ENCODE measurements at regions not wholly inside any gene's neighbourhood (a gene's known extent, or its start where the extent isn't known, plus 50 kb on each side); places are given as distances from the start of the nearest gene placed in this dataset.

DNA sequence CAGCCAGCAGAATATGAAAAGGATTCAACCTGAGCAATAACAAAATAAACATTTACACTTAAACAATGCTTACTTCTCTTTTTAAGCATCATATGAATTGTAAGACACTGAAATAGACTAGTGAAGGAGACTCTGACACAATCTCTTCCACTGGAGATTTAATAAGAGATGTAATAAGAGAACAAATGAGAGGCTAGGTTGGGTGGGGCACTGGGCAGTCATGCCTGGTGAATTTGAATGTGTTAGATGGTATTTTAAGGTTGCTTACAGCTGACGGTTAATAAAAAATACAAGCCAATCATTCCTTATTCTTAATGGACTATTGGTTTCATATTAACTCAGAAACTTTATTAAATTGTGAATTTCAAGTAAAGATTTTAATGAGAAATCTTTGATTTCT is 105.9 kb upstream of the TARS1 start:
- Histone ChIP-seq H3K9ac (ENCODE audit: low read length) (no peak overlapping the region), H4K20me1 (ENCODE audit: insufficient read depth, low read length) (no peaks in the 10 kb centered on the region)
- TF ChIP-seq, protein P1, sequence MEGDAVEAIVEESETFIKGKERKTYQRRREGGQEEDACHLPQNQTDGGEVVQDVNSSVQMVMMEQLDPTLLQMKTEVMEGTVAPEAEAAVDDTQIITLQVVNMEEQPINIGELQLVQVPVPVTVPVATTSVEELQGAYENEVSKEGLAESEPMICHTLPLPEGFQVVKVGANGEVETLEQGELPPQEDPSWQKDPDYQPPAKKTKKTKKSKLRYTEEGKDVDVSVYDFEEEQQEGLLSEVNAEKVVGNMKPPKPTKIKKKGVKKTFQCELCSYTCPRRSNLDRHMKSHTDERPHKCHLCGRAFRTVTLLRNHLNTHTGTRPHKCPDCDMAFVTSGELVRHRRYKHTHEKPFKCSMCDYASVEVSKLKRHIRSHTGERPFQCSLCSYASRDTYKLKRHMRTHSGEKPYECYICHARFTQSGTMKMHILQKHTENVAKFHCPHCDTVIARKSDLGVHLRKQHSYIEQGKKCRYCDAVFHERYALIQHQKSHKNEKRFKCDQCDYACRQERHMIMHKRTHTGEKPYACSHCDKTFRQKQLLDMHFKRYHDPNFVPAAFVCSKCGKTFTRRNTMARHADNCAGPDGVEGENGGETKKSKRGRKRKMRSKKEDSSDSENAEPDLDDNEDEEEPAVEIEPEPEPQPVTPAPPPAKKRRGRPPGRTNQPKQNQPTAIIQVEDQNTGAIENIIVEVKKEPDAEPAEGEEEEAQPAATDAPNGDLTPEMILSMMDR (IDR thresholded peaks at IDR 0.05; ENCODE audit: low read depth, low read length): no peak

DNA sequence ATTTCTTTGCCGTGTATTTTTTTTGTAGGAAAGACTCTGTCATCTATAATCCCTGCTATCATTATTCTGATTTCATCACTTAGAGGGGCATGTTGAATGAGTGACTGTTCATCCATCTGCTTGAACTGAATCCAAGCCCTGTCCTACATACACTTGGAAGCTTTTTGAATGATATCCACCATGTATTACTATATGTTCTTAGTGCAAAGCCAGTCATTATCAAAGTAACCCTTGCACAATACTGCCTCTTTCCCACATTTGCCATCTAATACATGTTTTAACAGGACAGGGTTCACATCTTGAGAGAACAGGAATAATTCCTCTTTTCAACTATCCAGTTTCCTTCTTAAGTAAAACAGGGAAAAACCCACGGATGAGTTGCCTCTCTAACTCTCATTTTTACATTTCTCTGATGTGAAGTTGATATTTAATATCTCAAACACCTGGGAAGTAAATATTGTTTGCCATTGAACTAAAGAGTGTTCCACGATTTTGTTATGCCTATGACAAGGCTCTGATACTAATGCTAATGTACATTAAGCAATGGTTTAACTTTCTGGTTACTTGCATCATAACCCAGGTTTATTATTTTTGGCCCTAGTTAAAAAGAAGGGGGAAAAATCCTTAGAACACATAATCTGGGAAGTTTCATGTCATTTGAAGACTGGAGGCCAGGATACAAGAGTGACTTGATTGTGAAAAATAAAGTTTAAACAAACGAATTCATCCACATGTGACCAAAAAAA is 103.7 kb upstream of the TARS1 start:
- Histone ChIP-seq H2AFZ (ENCODE audit: low read depth, low read length) (no peak overlapping the region), H3K9me3 (ENCODE audit: insufficient read depth, low read length) (no peaks in the 10 kb centered on the region), H3K79me2 (ENCODE audit: low read length) (no peaks in the 10 kb centered on the region), H3K4me3 (ENCODE audit: low read length) (no peak overlapping the region), H3K9ac (ENCODE audit: low read length) (no peak overlapping the region), H3K27me3 (ENCODE audit: low read depth, low read length) (no peaks in the 10 kb centered on the region), H3K36me3 (replicated peaks; ENCODE audit: low read depth, low read length) (no peaks in the 10 kb centered on the region), H3K4me1 (ENCODE audit: low read length) (no peaks in the 10 kb centered on the region), H4K20me1 (ENCODE audit: insufficient read depth, low read length) (no peaks in the 10 kb centered on the region), H3K4me2 (ENCODE audit: low read length) (no peak overlapping the region), H3K27ac (ENCODE audit: low read length) (no peak overlapping the region)
- no peak for TF ChIP-seq EZH2phosphoT487 (IDR thresholded peaks at IDR 0.05; ENCODE audit: low read depth)
- TF ChIP-seq, protein P1 (IDR thresholded peaks at IDR 0.05; ENCODE audit: low read depth, low read length): no peak

More for the DNA sequence above, 105.9 kb upstream of the TARS1 start:
- H3K4me3 ChIP-seq (ENCODE audit: low read length): no peak overlapping the region
- H3K4me1 ChIP-seq (ENCODE audit: low read length): no peaks in the 10 kb centered on the region
- H3K27me3 ChIP-seq (ENCODE audit: low read depth, low read length): no peaks in the 10 kb centered on the region
- no peak overlapping the region for H3K4me2 ChIP-seq (ENCODE audit: low read length)
- H3K79me2 ChIP-seq (ENCODE audit: low read length): no peaks in the 10 kb centered on the region
- no peak overlapping the region for H3K27ac ChIP-seq (ENCODE audit: low read length)
- no peak overlapping the region for H2AFZ ChIP-seq (ENCODE audit: low read depth, low read length)
- no peaks in the 10 kb centered on the region for H3K36me3 ChIP-seq (replicated peaks; ENCODE audit: low read depth, low read length)
- no peaks in the 10 kb centered on the region for H3K9me3 ChIP-seq (ENCODE audit: insufficient read depth, low read length)

DNA sequence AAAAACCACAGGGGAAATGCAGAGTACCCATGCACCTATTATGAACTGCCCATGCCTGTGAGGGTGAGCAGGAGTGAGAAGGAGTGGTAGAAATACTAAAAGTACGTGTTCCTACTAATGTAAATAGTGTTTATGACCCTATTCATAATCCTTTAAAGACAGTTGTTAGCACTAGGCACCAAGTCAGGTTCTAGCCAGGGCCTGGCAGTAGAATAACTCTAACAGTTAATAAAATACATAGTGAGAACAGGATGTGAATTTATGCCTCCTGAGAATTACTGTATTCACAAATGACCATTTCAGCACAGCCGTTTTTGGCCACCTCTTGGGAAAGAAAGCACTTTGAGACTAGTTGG is 103.2 kb upstream of the TARS1 start:
- Histone ChIP-seq H3K36me3 (replicated peaks; ENCODE audit: low read depth, low read length) (no peaks in the 10 kb centered on the region), H3K4me2 (ENCODE audit: low read length) (no peak overlapping the region), H3K27me3 (ENCODE audit: low read depth, low read length) (no peaks in the 10 kb centered on the region), H3K27ac (ENCODE audit: low read length) (no peak overlapping the region), H4K20me1 (ENCODE audit: insufficient read depth, low read length) (no peaks in the 10 kb centered on the region), H3K9ac (ENCODE audit: low read length) (no peak overlapping the region), H3K9me3 (ENCODE audit: insufficient read depth, low read length) (no peaks in the 10 kb centered on the region), H3K4me3 (ENCODE audit: low read length) (no peak overlapping the region), H3K4me1 (ENCODE audit: low read length) (no peaks in the 10 kb centered on the region), H2AFZ (ENCODE audit: low read depth, low read length) (no peak overlapping the region), H3K79me2 (ENCODE audit: low read length) (no peaks in the 10 kb centered on the region)
- no peak for TF ChIP-seq EZH2phosphoT487 (IDR thresholded peaks at IDR 0.05; ENCODE audit: low read depth)
- TF ChIP-seq, protein P1 (IDR thresholded peaks at IDR 0.05; ENCODE audit: low read depth, low read length): no peak

DNA sequence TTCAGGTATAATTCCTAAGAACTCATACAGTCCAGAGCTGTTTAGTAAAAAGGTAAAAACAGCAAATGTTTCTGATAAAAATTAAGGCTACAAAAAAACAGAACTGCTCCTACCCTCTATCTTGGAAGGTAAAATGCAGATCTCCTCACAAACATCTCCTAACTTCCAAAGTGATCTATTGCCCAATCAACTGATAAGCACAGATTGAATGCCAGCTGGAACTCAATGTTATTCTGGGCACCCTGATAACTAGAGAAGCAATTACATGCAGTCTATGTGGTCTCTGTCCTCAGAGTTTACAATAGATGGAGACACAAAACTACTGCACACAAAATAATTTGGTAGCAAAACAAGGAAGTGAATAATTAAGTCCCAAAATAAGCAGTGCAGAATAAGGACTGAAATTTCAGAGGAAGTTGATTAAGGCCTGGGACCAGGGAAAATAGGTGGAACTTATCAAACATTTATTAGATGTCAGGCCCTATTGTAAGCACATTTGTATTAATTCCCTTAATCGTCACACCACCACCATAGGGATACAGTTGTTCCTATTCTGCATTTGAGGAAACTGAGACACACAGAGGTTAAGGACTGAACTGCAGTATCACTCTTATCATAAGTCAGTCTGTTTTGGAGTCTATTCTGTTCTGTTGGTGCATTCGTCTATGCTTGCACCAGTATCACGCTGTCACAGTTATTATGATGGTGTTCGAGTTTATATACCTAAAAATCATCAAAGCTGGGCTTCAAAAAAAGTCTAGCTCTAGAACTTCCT is 102.2 kb upstream of the TARS1 start:
- H3K9me3 ChIP-seq (ENCODE audit: insufficient read depth, low read length): no peaks in the 10 kb centered on the region
- no peaks in the 10 kb centered on the region for H3K4me1 ChIP-seq (ENCODE audit: low read length)
- no peak overlapping the region for H3K4me3 ChIP-seq (ENCODE audit: low read length)
- H3K4me2 ChIP-seq (ENCODE audit: low read length): no peak overlapping the region
- no peak overlapping the region for H3K27ac ChIP-seq (ENCODE audit: low read length)
- no peaks in the 10 kb centered on the region for H3K27me3 ChIP-seq (ENCODE audit: low read depth, low read length)
- H4K20me1 ChIP-seq (ENCODE audit: insufficient read depth, low read length): no peaks in the 10 kb centered on the region
- TF ChIP-seq EZH2phosphoT487 (IDR thresholded peaks at IDR 0.05; ENCODE audit: low read depth): no peak
- TF ChIP-seq, protein P1 (IDR thresholded peaks at IDR 0.05; ENCODE audit: low read depth, low read length): 0 out of 2 replicates have a peak, but pooled peaks have one; percentile 12
- H3K36me3 ChIP-seq (replicated peaks; ENCODE audit: low read depth, low read length): no peaks in the 10 kb centered on the region
- H3K9ac ChIP-seq (ENCODE audit: low read length): no peak overlapping the region
- H2AFZ ChIP-seq (ENCODE audit: low read depth, low read length): no peak overlapping the region
- no peaks in the 10 kb centered on the region for H3K79me2 ChIP-seq (ENCODE audit: low read length)
